ENCODE measurements at regions not wholly inside any gene's neighbourhood (a gene's known extent, or its start where the extent isn't known, plus 50 kb on each side); places are given as distances from the start of the nearest gene placed in this dataset.

- TF ChIP-seq CTCF (IDR thresholded peaks at IDR 0.05), result no peak
- no peak for TF ChIP-seq POLR2AphosphoS5 (IDR thresholded peaks at IDR 0.05; ENCODE audit: insufficient read depth in 1 of 2, low read depth in 1 of 2)
- no peak for TF ChIP-seq POLR2A (IDR thresholded peaks at IDR 0.05)
Observed at GRCh38 chr10:59537501-59537900, 172.1 kb downstream of the SLC16A9 start.

All from vagina (tissue), 2 donors.